Amygdala (tissue), 56 donors: ENCODE measurements at regions not wholly inside any gene's neighbourhood (a gene's known extent, or its start where the extent isn't known, plus 50 kb on each side); places are given as distances from the start of the nearest gene placed in this dataset.

Source experiments
- DNase-seq, 56 donors: peaks; one replicate each; lab custom pipeline; 2025; lab: John Stamatoyannopoulos, UW

DNA sequence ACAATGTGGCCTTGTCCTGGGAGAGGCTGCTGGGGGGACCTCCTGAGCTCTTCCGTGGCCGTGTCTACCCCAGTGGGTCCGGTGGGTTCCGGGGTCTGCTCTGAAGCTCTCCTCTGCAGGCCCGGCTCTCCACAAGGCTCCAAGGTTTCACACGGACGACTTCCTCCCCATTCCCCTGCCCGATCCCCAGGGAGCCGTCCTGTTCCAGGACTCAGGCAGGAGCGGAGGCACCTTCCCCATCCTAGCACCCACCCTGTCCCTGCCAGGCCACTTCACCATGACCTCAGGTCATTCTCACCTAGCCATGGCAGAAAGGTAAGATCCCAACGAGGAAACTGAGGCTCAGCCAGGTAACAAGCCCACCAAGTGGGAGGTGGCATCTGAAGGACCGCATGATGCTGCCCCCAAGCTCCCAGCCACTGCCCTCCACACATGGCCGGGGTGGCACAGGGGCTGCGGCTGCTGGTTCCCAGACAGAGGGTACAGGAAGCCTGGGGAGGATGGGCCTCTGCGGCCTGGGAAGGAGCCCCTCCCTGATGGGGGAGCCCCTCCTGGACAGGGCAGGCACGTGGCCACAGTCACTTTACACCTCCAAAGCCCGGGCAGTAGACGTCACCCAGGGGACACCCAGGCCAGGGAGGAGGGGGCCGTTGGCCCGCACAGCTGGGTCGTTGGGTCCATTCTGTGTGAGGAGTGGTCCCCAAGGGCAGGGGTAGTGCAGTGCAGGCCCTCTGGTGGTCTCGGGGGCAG lies 274.0 kb downstream of the NDUFA10 start:
- DNase-seq: no peak

DNA sequence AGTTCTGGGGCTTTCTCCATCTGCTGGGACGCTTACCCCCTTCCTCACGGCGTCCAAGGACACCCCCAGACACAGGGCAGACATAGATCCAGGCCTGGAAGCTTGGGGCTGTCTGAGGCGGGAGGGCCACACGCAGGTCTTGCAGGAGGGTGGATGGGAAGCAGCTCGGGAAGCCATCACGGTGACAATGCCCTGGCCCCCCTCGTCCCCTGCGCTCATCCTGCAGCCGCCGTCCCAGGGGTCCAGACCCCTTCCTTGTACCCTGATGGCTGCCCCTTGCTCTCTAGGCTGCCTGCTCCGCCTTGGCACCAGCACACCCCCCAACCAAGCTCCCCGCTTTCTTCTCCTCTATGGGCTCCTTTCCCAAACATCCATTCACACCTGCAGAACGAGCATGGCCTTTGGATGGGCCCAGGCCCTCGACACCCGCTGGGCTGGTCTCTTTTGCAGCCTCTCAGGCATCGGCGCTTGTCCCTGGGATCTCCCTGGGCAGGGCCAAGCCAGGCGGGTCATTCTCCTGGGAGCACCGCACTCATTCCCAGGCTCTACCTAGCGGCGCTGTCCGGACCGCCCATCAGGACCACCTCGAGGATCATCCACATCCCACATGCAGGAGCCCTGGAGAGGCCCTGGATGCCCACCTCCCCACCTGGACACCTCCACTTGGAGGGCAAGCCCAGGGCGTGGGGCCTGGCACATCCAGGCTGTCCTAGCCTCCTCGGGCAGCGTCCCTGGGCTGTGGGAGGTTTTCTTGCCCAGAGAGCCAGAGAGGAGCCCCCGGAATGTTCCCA lies 274.9 kb downstream of the NDUFA10 start:
- DNase-seq: no peak

DNA sequence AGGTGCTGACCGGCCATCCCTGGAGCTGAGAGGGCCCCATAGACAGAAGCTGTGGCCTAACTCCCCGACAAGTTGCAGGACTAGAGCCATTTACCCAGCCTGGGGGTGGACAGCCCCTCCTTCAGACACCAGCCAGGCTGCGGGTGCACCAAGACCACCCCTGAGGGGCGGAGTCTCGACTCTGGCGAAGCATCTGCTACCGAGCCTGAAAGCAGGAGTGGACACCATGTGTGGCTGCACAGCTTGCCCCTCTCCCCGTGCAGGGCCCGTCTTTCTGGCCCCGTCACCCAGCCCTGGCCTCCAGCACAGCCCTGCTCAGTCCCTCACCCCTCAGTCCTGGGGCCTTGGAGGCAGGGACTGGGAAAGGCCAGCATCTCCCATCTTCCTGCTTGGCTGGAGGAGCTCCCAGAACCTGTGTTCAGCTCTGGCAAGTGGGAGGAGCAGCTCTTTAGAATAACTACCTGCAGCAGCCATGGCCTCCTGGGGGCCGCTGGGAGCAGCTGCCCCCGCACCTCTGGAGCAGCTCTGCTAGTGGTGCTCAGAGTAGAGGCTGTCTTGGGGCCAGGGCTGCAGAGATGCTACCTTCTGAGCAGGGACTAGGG lies 275.8 kb downstream of the NDUFA10 start:
- DNase-seq: no peak

GRCh38 chr2:239748811-239749210 lies 276.3 kb downstream of the NDUFA10 start:
- no peak for DNase-seq

GRCh38 chr2:239747771-239748170 lies 277.4 kb downstream of the NDUFA10 start:
- no peak for DNase-seq

GRCh38 chr2:239747274-239747673 lies 277.9 kb downstream of the NDUFA10 start:
- DNase-seq: no peak

- peak in 1 of 56 donors; percentile 6 for DNase-seq
Measured at GRCh38 chr2:239746559-239747246, 278.4 kb downstream of the NDUFA10 start.

GRCh38 chr2:239745386-239746227 lies 279.5 kb downstream of the NDUFA10 start:
- DNase-seq: no peak

- DNase-seq: no peak
Measured at GRCh38 chr2:239744706-239745340, 280.3 kb downstream of the NDUFA10 start.

DNA sequence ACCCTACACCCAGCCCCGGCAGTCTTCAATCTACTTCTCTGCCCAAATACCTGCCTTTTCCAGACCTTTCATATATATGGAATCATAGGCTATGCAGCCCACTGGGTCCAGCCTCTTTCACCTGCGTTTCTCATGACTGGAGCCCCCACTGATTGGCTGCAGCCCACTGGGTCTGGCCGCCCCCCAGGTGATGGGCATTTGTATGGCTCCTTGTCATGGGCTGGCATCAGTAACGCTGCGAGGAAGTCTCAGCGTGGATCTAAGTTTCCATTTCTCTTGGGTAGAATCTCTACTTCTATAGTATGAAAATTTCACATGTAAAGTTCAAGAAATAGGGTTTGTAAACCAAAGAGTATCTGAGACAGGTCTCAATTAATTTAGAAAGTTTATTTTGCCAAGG lies 281.9 kb downstream of the NDUFA10 start:
- no peak for DNase-seq

- no peak for DNase-seq
Measured at GRCh38 chr2:239742377-239742776, 282.8 kb downstream of the NDUFA10 start.

DNA sequence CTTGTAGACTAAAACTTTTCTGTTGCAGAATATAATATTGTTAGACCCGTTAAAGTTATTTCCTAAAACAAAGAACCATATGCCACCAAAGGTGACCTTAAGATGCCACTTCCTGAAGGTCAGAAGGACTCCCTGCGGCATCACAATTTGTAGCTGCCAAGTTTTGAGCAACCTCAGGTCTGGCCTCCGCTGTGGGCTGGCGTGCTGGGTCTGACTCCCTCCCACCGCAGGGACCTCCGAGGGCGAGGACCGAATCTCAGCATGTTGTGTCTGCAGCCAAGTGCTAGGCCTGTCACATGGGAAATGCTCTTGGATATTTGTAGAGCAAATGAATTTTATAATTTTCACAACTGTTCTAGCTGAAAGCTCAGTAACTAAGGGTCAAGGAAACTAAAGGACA lies 285.9 kb downstream of the NDUFA10 start:
- no peak for DNase-seq

DNA sequence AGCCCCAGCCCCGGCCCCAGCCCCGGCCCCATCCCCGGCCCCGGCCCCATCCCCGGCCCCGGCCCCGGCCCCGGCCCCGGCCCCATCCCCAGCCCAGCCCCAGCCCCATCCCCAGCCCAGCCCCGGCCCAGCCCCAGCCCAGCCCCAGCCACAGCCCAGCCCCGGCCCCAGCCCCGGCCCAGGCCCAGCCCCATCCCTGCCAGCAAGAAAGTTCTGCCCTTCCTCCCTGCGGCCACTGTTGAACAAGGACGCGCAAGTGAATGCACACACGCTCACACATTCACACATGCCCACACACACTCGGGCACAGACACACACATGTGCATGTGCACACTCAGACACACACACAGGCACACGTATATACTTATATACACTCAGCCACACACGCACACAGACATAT lies 287.0 kb downstream of the NDUFA10 start:
- no peak for DNase-seq

- no peak for DNase-seq
Measured at GRCh38 chr2:239737144-239737463, 288.0 kb downstream of the NDUFA10 start.

DNA sequence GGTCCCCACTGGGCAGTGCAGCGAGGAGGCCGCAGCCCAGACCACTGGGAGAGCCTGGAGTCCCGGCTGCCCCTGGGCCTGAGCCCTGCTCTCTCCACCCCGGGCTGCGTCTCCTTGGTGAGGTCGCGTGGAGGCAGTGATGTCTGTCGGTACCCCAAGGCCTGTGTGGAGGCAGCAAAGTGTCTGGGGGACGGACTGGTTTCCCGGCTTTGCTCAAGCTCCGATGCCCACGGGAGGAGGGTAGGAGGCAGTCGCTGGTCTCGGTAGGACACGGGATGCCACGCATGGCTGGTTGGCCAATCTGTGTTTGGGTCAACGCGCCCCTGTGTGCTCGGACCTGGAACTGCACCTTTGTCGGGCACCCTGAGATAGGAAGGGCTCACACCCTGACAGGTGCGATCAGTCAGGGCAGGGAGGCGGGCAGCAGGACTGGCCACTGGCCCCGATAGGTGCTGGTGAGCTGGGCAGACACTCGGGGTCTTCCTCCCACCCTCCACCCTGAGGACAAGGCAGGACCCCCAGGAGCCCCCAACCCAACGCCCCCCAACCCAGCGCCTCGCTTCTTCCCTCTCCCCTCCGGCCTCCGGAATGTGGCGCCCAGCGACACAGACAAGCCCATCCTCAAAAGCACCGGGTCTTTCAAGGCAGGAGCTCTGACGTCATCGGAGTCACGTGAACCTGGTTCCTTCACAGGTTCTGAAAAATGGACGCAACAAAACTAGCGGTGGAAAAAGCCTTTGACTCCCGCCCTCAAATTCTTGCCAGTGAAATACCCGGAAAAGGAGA lies 288.6 kb downstream of the NDUFA10 start:
- DNase-seq: no peak

DNA sequence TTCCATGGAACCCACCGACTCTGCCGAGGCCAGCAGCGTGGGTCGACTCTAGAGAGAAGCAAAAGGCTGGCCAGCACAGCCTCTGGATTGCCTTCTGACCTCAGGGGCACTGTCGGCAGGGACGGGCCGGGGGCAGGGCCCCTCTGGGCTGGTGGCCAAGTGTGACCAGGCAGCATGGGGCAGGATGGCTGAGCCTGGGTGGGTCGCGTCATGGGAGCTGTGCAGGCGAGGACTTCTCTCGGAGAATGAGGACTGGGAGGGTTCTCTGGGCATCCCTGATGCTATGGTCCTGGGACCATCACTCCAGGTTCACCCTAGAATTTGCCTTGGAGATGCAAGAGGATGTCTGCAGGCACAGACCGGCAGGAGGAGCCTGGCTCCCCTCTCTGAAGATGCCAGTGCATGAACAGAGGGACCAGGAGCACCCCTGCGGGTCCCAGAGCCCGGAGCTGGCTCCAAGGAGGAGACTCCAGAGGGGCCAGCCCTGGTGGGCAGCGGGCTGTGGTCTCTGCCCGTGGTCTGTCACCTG lies 289.2 kb downstream of the NDUFA10 start:
- DNase-seq: no peak

GRCh38 chr2:239735131-239735828 lies 289.9 kb downstream of the NDUFA10 start:
- DNase-seq: peak in 34 of 56 donors; percentile 13 to 81 (median 55)

GRCh38 chr2:239734436-239735005 lies 290.6 kb downstream of the NDUFA10 start:
- DNase-seq: no peak
